Lung (tissue), 11 donors: ENCODE measurements at regions not wholly inside any gene's neighbourhood (a gene's known extent, or its start where the extent isn't known, plus 50 kb on each side); places are given as distances from the start of the nearest gene placed in this dataset.
"Not testable (repeated sequence)": the region's sequence is repeated elsewhere in the genome, so short reads cannot be mapped to it uniquely, and the experiment has no call there.

Experiments
- ATAC-seq: fragments of 200-7000 bp; cut with Tn5 transposase; one replicate; pipeline ENCODE4 v1.9.1; 2020; ENCODE audit warnings: moderate number of reproducible peaks; ENCODE audit not compliant: insufficient read depth, low FRiP score
- DNase-seq, 3 donors: peaks; one replicate each; pipeline ENCODE4 v3.0.0-alpha.2; 2013 to 2017
- H3K27ac ChIP-seq, 2 donors: one replicate each; pipeline ENCODE4 v1.5.1; 2013; ENCODE audit warnings: mild to moderate bottlenecking in 2 of 2, moderate library complexity in 2 of 2, control low read depth in 1 of 2, inconsistent platforms in 1 of 2, low read depth in 1 of 2, low read length in 1 of 2
- H3K27me3 ChIP-seq, 3 donors: one replicate each; pipeline ENCODE4 v1.5.1; 2013; ENCODE audit warnings: low read length in 2 of 3; ENCODE audit not compliant: control insufficient read depth in 3 of 3, insufficient read depth in 3 of 3
- H3K36me3 ChIP-seq, 4 donors: one replicate each; pipeline ENCODE4 v1.5.1; 2013; ENCODE audit warnings: low read length in 4 of 4, mild to moderate bottlenecking in 1 of 4, moderate library complexity in 1 of 4; ENCODE audit not compliant: control insufficient read depth in 4 of 4, insufficient read depth in 4 of 4
- H3K4me1 ChIP-seq, 5 donors: one replicate each; pipeline ENCODE4 v1.5.1; 2013; ENCODE audit warnings: low read length in 5 of 5, mild to moderate bottlenecking in 2 of 5, moderate library complexity in 1 of 5; ENCODE audit not compliant: control insufficient read depth in 5 of 5, insufficient read depth in 5 of 5
- H3K4me3 ChIP-seq: one replicate; pipeline ENCODE4 v1.5.1; 2013; ENCODE audit warnings: mild to moderate bottlenecking, control low read depth, moderate library complexity
- H3K9ac ChIP-seq, 2 donors: one replicate each; pipeline ENCODE4 v1.5.1; 2013; ENCODE audit warnings: low read length in 2 of 2, control low read depth in 1 of 2; ENCODE audit not compliant: insufficient read depth in 1 of 2
- H3K9me3 ChIP-seq, 4 donors: one replicate each; pipeline ENCODE4 v1.5.1; 2013; ENCODE audit warnings: low read length in 3 of 4, mild to moderate bottlenecking in 1 of 4, moderate library complexity in 1 of 4; ENCODE audit not compliant: control insufficient read depth in 4 of 4, insufficient read depth in 3 of 4
- CTCF ChIP-seq: IDR thresholded peaks from 2 replicates; pipeline ENCODE4 v1.5.1; 2012; ENCODE audit warnings: mild to moderate bottlenecking; ENCODE audit errors: control extremely low read depth, extremely low read depth
- WGBS, 2 donors: extraction: QIAGEN DNeasy Blood & Tissue Kit; methylation state at CpG; one replicate each; pipeline ENCODE4 v1.1.7; 2013; 5-methylcytosine and 5-hydroxymethylcytosine counted together
- donor health status: control.
- donor health status: control.
- donor health status: Bipolar disorder and iron deficiency.
- donor health status: healthy.
- donor health status: DM: yes; HTN: yes; CAD: no.

DNA sequence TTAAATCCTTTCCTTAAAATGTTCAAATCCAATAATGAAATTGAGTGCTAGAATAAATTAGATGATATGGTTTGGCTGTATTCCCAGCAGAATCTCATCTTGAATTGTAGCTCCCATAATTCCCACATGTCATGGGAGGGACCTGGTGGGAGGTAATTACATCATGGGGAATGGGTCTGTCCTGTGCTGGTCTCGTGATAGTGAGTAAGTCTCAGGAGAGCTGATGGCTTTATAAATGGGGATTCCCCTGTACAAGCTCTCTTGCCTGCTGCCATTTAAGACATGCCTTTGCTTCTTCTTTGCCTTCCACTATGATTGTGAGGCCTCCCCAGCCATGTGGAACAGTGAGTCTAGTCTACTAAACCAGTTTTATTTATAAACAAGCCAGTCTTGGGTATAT, 508.5 kb downstream of the ETNK1 start:
- no peak for TF ChIP-seq CTCF
- WGBS, 2 donors, result 84 to 86% methylated on average over 1 of the region's 1 CpG
- ATAC-seq (no peak), DNase-seq (no peak)
- Histone ChIP-seq H3K36me3 (no peaks in the 10 kb centered on the region), H3K4me1 (no peaks in the 10 kb centered on the region), H3K9me3 (peaks cover 0 to 4% (median 0%) of the 10 kb centered on the region in 4 donors), H3K27ac (no peak overlapping the region), H3K27me3 (no peaks in the 10 kb centered on the region), H3K4me3 (no peak overlapping the region), H3K9ac (no peak overlapping the region)

DNA sequence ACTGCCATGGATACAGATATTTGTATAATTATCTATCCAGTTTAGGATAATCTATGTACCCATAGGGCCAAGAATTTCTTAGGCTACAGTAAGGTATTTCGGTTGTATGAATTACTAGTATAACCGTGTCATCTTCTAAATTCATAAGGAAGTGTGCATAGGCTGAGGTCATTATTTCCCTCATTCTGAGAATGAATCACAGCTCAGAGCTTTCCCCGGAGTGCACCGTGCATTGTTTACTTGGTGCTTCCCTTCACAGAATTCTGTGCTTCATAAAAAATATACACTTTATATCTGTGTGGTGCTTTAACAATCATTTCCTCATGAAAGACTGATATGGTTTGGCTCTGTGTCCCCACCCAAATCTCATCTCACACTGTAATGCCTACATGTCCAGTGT, 514.1 kb downstream of the ETNK1 start:
- no peaks in the 10 kb centered on the region for H3K4me1 ChIP-seq
- TF ChIP-seq CTCF, result no peak
- ATAC-seq (no peak), DNase-seq (no peak)
- no peaks in the 10 kb centered on the region for H3K36me3 ChIP-seq
- H3K9me3 ChIP-seq, result peaks cover 0 to 4% (median 0%) of the 10 kb centered on the region in 4 donors
- no peak overlapping the region for H3K9ac ChIP-seq
- H3K4me3 ChIP-seq, result no peak overlapping the region
- H3K27me3 ChIP-seq, result no peaks in the 10 kb centered on the region
- no peak overlapping the region for H3K27ac ChIP-seq
- 87 to 91% methylated on average over 4 of the region's 4 CpGs for WGBS, 2 donors

DNA sequence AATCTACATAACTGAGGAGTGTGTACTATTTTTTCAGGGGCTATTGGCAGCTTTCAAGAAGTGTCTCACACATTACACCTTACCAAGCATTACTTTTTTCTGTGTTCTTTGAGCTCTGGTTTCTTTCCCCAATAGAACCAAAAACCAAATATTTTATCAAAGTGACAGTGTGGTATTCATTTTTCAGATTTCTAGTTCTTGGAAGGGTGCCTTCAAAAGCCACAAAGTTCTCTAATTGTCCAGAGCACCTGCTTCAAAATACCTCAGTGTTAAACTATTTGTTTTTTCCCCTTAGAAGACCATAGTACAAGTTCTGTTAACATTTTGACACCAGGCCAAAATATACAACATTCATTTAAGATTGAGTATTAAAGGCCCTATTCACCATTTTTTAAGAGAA, 515.7 kb downstream of the ETNK1 start:
- Histone ChIP-seq H3K9me3 (peaks cover 0 to 2% (median under 1%) of the 10 kb centered on the region in 4 donors), H3K4me1 (no peaks in the 10 kb centered on the region), H3K27ac (no peak overlapping the region), H3K27me3 (no peaks in the 10 kb centered on the region), H3K4me3 (no peak overlapping the region), H3K36me3 (no peaks in the 10 kb centered on the region), H3K9ac (no peak overlapping the region)
- TF ChIP-seq CTCF, result no peak
- DNase-seq (peak in 2 of 3 donors; percentile 46 to 73), ATAC-seq (no peak)

- no peak for ATAC-seq
- Histone ChIP-seq H3K4me1 (no peaks in the 10 kb centered on the region), H3K4me3 (no peak overlapping the region), H3K36me3 (no peaks in the 10 kb centered on the region), H3K27ac (no peak overlapping the region), H3K9ac (no peak overlapping the region), H3K27me3 (no peaks in the 10 kb centered on the region), H3K9me3 (peaks cover 0 to 1% (median 0%) of the 10 kb centered on the region in 4 donors)
- peak in 1 of 3 donors; percentile 1 for DNase-seq
- no peak for TF ChIP-seq CTCF
Measured at GRCh38 chr12:23141335-23141734, 516.4 kb downstream of the ETNK1 start.

DNA sequence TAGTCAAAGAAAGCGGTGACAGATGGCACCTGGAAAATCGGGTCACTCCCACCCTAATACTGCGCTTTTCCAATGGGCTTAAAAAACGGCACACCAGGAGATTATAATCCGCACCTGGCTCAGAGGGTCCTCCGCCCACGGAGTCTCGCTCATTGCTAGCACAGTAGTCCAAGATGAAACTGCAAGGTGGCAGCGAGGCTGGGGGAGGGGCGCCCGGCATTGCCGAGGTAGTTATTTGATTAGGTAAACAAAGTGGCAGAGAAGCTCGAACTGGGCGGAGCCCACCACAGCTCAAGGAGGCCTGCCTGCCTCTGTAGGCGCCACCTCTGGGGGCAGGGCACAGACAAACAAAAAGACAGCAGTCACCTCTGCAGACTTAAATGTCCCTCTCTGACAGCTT, 521.1 kb downstream of the ETNK1 start:
- 84 to 91% methylated on average over 15 of the region's 15 CpGs for WGBS, 2 donors
- DNase-seq, ATAC-seq: not testable (repeated sequence)

More for the DNA sequence above, 521.1 kb downstream of the ETNK1 start:
- not testable (repeated sequence) for H3K27ac ChIP-seq, H3K9me3 ChIP-seq, H3K27me3 ChIP-seq, H3K9ac ChIP-seq, H3K4me3 ChIP-seq, H3K36me3 ChIP-seq, H3K4me1 ChIP-seq
